NCI-H128 (cell line): ENCODE measurements at regions not wholly inside any gene's neighbourhood (a gene's known extent, or its start where the extent isn't known, plus 50 kb on each side); places are given as distances from the start of the nearest gene placed in this dataset.

Experiments
- DNase-seq: peaks from one replicate; lab custom pipeline; 2025; ENCODE audit not compliant: unreplicated experiment; lab: John Stamatoyannopoulos, UW

DNA sequence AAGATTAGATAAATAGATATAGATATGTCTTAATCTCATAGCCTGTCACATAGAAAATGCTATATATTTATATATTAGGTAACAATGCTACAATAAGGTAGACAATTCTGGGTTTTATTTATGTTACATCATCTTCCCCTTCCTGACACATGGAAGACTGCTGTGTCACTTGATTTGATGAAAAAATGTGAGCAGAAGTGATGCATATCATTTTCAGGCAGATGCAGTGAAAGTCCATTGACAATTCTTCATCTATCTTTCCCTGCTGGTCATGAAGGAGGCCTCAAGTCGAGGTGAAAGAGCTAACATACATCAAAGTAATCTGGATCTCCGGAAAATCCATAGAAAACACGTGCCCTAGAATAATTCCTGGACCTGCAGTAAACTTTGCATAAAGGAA, 57.8 kb upstream of the CHD1 start:
- no peak for DNase-seq

DNA sequence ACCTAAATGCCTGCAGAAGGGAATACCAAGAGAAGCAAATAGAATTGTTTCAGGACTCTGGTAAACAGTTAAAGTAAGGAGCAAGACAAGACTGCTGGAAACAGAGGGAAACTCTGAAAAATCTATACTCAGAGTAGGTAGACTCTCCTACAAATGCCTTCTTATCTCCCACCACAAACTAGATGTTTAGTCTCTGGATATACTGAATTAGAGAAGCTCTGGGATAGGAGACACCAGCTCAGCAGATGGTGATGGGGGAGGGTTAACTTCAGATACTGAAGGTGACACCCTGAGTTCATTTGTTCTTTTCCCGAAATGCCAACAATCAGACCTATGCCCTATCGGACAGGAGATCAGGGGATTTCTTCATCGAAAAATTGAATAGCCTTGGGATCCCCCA, 54.1 kb upstream of the CHD1 start:
- DNase-seq = no peak
